ENCODE measurements at regions not wholly inside any gene's neighbourhood (a gene's known extent, or its start where the extent isn't known, plus 50 kb on each side); places are given as distances from the start of the nearest gene placed in this dataset.

DNA sequence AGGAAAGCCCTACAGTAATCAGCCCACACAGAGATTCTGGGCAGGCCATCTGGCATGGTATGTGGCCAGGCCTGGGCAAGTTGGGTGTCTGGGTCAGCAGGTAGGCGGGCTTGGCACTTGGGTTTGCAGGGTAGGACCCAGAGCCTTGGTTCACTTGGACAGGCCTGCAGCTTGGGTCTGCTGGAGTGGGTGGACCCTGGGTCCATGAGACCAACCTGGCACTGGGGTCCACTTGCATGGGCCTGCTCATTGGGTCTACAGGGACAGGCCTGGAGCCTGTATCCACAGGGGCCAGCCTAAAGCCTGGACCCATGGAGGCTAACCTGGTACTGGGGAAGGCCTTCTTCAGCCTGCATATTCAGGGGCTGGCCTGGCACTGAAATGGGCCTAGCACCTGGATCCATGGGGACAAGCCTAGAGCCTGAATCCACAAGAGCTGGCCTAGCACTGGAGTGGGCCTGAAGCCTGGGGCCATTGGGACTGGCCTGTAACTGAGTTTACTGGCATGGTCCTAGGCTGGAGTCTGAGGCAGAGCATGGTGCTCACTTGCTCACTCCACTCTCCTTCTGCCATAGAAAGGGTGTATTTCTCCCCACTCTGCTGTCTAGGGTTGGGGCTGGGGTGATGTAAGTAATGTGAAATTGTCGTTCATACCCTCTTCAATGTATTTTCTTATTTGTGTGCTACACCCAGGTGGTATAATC, 315.0 kb downstream of the AHR start:
- DNase-seq = no peak

DNA sequence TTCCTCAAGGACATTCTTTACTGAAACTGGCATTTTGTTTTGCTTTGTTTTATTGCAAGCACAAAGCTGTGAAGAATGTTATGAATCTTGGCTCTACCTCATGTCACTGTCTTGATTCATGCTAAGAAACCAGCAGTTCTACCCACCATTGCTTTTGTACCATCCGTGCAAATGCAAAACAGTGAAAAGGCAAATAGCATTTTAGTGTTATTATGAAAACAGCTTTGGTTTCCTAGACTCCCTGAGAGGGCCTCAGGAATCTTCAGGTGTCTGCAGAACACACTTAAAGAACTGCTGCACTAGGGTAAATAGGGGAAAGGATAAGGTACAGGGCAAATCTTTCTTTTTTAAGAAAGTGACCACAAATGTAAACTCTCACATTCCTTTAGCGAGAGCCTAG, 318.9 kb downstream of the AHR start:
- DNase-seq = no peak

DNA sequence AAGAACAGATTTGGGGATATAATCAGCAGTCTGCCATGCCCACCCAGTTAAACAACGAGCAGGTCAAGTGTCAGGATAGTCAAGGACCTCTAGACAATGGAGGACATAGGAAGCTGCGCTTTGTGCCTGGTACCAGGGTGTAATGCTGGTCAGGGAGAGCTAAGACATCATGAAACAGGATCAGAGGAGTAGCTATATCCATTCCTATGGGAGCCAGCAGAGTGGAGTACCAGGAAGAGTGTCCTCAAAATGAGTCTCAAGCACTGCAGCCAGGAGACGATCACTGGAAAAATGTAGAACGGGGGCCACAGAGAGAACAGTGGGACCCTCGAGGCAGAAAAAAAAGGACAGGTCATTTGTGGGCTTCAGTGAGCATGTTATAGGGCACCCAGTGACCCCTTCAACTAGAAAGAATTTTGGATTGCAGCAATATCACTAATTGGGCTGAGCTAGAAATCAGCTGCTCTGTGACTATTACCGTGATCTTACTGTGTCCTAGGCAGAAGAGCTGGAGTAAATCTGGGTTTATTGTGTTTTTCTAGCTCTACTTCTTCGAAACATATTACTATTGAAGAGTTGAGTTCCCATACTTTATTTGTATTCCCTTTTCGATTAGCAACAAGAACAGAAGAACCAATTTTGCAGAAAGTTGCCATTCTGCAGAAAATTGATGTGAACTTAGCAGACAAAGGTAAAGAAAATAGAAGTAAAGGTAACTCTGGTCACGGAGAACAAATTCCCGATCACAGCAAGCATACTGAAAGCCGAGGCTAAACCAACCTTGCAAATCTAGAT, 319.6 kb downstream of the AHR start:
- DNase-seq = no peak

DNA sequence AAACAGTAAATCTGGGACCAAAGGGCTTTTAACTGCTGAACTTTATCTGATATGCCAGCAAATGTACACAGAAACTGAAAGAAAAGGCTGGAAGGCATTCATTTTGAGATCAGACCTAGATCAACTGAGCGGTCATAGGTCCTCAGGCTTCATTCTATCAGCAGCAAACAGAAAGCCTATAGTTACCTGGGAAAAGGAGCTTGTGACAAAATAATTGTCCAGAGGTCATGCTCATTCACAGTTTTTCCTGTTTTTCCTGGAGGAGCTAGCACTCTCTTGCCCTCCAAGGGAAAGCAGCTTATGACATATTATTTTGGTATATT, 320.2 kb downstream of the AHR start:
- no peak for DNase-seq

DNA sequence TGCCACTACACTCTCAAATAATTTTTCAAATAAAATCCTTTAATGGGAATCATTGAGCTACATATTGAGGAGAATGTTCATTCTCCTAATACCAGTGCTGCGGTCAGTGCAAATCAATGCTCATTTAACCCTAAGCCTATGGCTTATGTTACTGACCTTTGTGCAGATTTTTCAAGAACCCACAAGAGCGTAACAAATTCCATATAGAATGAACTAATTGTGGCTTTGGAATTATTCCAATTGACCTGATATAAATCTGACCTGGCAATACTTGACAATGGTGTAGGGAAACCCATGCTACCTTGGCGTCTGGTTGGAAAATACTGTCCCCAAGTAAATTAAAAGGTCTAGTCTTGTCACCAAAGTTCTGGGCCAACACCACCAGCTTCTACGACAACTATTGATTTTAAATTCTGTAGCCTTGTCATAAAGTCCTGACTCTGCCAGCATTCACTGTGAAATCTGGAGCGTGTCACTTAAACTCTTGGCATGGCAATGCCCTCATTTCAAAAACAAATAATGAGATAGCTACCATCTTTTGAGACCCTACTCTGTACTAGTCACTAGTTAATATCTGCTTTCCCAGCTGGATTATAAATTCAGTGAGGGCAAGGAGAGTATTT, 320.9 kb downstream of the AHR start:
- no peak for DNase-seq

DNA sequence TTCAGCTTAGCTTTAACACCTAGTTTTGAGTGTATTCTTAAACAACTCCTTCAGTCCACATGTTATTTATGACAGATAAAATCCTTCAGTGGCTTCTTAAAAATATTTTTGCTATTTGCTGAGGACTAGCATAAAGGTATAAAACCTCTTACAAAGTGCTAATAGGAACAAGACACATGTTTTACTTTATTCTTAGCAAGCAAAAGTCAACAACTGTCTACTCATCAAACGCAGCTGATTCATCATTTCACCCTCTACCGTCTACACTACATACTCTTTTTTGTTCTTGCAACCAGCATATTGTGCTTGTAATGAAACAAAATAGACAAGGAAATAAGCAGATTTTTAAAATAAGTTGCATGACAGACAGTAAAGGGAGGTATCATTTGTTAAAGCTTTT, 319.7 kb downstream of the SNX13 start:
- no peak for DNase-seq

DNA sequence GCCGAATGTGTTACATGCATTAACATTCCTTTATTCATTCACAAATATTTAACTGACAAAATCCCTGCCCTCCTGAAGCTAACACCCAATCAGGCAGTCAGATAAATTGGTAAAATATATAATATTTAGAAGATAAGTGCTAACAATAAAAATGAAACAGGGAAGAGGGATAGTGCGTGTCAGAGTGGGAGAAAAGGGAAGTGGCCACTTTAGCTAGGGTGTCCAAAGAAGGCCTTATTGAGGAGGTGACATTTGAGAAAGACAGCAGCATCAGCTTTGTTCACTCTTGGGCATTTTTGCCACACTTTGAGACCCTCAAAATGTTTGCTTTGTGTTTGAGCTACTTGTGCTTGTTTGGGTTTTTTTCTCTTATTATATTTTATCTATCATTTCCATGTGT, 317.8 kb downstream of the SNX13 start:
- DNase-seq = no peak

DNA sequence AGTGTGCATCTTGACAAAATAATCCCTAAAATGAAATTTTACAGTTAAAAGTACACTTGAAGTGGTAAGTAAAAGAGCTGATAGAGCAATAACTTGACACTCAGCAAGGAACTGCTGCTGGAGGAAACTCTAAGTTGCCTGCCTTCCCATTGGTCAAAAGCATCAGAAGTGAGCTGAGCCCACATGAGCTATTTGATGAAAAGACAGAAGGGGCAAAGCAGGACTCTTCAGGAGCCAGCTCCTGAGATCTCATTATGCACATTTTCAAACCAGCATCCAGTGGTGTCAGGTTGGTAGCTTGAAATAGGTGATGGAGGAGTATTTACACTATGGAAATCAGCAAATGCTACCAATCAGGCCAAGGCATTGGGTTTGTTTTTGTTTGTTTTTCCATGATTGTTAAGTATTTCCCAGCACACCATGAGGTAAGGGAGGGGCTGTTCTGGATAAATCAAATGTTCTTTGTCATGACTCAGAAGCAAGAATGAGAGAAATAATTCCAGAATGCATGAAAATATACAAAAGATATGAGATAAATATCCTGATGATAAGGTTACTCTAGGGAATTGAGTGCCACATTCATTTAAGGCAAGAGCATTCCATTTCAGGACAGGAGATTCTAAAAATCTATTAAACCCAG, 316.6 kb downstream of the SNX13 start:
- DNase-seq = no peak

DNA sequence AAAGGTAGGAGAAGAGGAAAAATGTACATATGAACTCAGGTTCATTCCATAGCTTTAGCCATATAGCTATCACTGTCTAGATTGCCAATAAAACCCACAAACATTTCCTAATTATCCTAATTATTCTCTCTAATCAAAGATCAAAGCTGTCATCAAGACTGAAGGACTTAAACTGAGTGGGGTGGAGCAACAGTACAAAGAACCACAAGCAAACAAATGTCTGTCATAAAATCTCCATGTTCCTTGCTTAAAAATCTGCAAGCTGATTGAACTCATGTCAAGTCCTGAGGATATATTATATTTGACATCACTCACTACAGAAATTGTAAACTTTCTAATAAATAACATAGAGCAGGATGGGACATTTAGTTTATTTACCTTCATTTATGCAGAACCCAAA, 315.9 kb downstream of the SNX13 start:
- no peak for DNase-seq

DNA sequence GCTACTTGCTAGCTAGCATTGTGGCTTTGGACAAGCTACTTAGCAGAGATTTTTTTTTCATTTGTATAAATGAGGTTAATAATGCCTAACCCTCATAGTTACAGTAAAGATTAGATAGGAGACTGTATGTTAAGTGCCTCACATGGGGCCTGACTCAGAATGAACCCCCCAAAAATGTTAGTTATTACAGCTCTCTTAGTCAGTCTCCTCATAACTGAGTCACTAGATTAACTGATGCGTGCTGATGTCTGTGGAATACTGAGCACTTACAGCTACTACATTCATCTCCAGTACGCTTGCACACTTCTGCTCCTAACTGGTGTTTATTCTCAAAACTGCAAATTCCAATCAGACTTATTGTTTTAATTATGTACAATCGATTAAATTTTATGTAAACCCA, 315.3 kb downstream of the SNX13 start:
- DNase-seq = no peak

DNA sequence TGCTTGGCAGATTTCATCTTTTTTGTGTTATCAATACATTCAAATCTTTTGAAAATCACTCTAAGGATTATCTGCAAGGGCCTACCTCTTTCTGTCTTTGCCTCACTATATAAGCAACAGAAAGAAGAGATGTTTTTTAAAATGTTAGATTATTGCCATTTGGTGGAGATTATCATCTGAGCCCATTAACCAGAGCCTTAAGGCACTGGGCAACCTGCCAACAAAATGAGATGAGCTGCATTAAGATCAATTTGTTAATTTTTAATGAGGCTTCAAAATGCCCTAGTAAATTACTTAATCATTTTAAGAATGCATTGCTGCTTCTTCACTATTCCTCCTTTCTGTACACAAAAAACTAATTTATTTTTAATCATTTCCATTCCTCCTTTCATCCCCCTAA, 314.1 kb downstream of the SNX13 start:
- DNase-seq = no peak

DNA sequence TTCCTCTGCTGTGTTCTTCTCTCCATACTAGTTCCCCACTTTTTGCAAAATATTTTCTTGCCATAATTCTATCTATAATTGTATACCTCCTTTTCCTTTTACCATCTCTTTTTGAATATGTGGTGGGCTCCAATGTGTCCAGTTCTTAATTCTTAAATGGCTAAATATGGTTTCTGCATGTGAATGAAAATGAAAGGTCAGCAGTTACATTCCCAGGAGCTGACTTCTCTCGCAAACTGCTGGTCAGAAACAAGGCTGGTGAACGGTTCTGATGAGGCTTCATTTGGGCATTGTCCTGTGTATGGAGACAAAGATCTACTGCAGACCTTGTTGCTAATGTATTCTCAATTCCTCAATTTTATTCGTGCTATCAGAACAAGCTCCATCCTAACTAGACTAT, 309.2 kb downstream of the SNX13 start:
- DNase-seq = no peak

DNA sequence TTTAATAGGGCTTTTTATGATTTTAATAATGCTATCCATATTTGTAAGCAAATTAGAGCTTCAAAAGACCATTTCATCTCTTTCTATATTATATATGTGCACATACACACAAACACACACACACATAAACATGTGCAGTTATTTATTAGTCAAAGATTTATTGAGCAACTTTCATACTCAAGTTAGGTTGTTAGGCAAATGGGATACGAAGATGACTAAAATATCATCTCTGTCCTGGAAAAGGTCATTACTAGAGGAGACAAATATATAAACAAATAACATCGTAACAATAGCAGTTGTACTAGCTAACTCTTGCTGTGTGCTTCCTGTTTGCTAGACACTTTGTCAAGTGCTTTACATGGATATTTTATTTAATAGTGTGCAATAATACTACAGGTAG, 307.9 kb downstream of the SNX13 start:
- DNase-seq = no peak

DNA sequence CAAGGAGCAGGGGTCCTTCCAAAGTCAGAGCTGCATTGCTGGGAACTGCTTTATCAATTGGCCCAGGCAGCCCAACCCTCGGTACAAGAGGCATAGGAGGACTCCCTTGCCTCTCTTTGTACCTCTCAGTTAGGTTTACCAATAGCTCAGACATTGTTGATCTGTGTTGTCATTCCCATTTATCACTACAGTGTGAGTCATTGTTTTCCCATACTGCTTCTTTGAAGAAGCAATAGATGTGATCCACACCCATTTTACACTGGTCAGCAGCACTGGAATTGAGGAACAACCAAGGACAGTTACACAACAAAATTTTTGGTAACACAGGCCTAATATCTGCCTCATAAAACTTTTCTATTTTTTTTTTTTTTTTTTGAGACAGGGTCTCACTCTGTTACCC, 307.2 kb downstream of the SNX13 start:
- no peak for DNase-seq

DNA sequence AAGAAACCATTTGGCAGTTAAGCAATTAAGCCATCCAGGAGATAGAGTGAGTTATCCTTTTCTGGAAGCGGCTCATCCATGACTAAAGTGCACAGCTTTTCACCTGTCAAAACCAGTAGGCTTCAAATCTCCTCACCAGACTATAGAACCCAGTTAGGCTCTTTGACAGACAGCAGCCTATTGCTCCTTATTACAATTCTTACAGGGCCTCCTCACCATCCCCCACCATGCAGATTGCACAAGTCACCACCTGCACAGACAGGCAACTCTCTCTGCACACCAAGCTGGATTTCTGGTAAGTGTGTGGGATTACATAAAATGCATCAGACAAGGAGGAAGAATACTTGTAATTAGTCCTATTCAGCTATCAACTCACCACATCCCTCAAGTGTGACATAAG, 301.6 kb downstream of the SNX13 start:
- no peak for DNase-seq

DNA sequence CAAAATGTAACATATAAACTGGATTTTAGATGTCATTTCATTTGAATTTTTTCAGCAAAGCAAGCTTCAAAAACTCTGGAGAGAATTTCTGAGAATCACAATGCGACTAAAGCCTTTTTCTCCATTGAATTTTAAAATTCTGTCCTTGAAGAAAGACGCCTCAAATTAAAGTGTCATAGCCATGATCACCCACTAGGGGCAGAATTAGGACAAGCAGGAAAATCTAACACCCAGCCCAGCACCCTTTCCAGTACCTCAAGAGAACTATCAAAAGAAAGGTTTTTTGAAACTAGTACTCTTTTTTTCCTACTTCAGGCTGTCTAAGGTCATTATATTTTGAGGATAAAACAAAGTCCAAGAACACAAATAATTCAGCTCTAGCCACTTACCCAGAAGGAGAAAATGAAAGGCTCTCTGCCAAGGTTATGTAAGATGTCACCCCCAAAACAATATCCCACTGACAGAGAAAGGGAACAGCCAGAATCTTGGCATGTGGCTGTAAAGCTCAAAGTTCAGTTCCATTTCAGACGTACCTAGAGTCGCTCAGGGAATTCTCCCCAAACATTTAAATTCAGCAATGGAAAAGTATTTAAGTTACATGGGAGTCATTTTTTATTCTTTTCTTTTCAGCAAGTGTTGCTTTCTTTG, 299.4 kb downstream of the SNX13 start:
- peak; percentile 10 for DNase-seq

DNA sequence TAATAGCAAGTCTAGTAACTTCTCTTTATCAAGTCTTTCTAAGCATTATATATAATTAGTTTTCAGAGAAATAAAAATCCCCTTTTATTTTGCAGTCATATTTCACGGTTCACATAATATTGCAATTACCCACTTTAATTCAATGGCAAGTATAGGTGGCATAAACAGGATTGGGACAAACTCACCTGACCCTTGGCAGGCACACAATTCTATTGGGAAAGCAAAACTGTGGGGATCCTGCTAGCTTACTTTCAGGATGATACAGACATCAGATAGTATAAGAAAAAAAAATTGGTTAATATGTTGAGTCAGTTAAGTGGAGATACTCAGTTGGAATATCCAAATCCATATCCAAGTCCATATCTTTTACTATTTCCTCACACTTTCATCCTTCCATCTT, 294.8 kb downstream of the SNX13 start:
- no peak for DNase-seq

DNA sequence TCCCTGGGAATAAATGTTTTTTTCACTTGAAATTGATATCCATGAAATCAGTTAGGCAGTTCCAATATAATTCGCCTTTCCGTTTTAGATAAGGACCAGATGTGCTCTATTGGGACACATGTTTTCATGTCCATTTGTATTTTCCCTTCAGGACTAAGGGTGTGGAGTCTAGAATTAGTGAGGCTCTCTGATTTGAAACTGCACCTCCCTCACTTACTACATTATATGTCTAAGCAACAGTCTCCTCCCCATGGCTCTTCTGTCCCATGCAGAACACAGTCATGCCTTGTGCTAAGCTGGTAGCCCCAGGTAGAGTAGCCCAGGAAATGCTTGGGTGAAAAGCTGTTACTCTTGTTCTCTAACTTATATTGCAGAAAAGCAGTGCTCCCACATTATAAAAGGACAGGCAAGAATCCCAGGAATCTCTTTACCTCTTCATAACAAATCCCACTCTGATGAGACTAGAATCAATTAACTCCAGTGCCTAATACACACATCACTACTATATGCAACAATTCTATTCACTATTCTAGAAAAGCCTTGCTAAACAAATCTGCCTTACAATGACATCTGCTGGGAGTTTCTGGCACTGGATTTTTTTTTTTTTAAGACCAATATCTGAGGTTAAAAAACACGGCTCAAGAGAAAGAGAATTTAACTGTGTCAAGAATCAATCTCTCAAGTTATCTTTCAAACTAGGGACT, 293.9 kb downstream of the SNX13 start:
- DNase-seq = no peak

DNA sequence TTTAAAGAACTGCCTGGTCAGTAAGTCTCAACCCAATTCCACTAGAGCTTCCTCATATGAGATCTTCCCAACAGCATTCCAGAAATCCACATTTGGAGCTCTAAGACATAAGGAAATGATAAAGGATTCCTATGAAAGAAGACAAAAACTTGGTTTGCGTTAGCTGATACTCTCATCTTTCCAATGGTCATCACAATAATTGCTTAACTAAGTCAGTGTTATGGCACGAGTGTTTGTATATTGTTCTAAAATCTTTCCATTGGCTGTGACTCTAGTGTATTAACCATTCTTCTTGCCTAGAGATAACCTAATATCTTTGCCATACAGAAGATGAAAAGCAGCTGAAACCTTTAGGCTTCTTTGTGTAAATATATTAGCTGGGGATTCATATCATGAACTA, 289.0 kb downstream of the SNX13 start:
- no peak for DNase-seq

DNA sequence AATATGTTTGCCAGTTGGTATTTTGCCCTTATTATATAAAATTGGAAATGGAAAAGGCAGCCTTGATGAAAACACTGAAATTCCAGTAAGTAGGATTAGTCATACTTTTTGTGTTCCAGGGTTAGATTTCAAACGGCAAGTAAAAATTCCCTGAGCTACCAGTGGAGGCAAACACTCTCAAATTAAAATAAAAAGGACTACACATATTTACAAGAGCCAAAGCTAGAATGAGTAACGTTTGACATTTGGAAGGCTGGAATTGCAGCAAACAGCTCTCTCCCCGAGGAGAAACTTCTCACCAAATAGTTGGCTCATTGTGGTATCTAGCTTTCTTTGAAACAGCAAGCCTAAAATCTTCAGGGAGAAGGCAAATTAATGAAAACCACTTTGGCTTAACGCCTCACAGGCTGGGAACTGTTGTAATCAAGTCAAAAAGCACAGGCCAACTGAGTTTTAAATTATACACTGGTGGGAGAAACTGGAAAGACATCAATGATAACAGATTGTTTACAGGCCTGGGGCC, 288.4 kb downstream of the SNX13 start:
- DNase-seq = no peak

DNA sequence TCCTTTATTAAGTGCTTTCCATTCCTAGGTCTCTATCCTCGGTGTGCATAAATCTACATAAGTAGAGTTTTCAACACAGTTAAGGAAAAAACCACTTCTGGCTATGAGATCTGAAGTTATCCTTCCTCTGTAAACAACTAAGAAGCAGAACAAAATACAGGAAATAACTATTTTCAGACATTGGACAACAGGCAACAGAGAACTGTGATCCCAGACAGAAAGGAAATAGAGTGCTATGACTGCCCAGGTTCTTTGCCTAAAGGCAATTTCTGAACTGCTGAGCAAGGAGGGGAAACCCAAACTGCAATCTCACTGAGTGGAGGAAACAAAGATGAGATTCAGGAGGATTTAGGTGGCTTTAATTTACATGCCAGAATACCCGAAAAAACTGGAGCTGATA, 285.4 kb downstream of the SNX13 start:
- no peak for DNase-seq

DNA sequence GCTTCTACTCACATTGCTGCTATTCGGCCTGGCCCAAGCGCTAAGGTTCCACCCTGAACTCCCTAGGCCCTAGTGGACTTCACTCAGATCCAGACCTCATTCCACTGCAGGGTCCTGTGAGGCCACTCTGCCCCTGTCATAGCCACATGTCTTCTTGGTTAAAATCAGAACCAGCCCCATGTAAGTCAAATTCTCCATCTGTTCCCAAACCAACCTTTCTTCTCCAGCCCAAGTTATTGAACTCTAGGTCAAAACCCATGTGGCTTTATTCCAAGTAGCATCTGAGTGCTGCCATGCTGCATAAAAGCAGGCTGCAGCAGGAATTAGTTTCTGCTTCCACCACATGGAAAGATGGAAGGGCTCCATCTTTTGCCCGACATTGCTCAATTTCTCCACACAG, 281.2 kb downstream of the SNX13 start:
- no peak for DNase-seq

DNA sequence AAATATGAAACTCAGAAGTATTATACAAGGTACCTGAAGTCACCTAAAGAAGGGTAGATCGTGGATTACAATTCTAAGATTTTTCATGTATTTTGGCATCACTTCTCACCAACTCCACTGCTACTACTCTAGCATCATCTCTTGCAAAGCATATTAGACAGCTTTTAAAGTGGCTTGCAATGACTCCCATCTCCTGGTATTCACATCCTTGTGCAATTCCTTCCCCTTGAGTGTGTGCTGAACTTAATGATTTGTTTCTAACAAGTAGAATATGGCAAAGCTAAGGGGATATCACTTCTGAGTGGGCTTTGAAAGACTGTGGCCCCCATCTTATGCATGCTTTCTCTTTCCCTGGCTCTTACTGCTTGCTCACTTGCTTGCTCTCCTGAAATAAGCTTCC, 280.2 kb downstream of the SNX13 start:
- DNase-seq = no peak

Measured in NCI-H1436 (cell line).